Small intestine (tissue), 7 donors: ENCODE measurements at regions not wholly inside any gene's neighbourhood (a gene's known extent, or its start where the extent isn't known, plus 50 kb on each side); places are given as distances from the start of the nearest gene placed in this dataset.

ENCODE experiments used
- DNase-seq, 2 donors: peaks; one replicate each; pipeline versions ENCODE4 v3.0.0 to v3.0.0-alpha.2; 2013
- FAIRE-seq: peaks from 2 replicates; lab custom pipeline; 2012; peaks lifted over from hg19 to GRCh38; lab: Jason Lieb, UNC
- H3K27ac ChIP-seq, 3 donors: one replicate each; pipeline ENCODE4 v1.5.1; 2013; ENCODE audit warnings: low read length in 2 of 3, mild to moderate bottlenecking in 2 of 3, control low read depth in 1 of 3, inconsistent platforms in 1 of 3, low read depth in 1 of 3, moderate library complexity in 1 of 3
- H3K27me3 ChIP-seq, 3 donors: one replicate each; pipeline ENCODE4 v1.6.1; 2013; ENCODE audit warnings: low read length in 3 of 3, inconsistent platforms in 1 of 3; ENCODE audit not compliant: control insufficient read depth in 3 of 3, insufficient read depth in 3 of 3
- H3K36me3 ChIP-seq, 3 donors: one replicate each; pipeline ENCODE4 v1.6.1; 2013; ENCODE audit warnings: low read length in 3 of 3, inconsistent platforms in 1 of 3, low read depth in 1 of 3, mild to moderate bottlenecking in 1 of 3, moderate library complexity in 1 of 3; ENCODE audit not compliant: control insufficient read depth in 3 of 3, insufficient read depth in 2 of 3
- H3K4me1 ChIP-seq, 3 donors: one replicate each; pipeline ENCODE4 v1.6.1; 2013; ENCODE audit warnings: low read length in 2 of 3, inconsistent platforms in 1 of 3, low read depth in 1 of 3, mild to moderate bottlenecking in 1 of 3, moderate library complexity in 1 of 3; ENCODE audit not compliant: control insufficient read depth in 3 of 3, insufficient read depth in 2 of 3
- H3K4me3 ChIP-seq, 3 donors: one replicate each; pipeline ENCODE4 v1.5.1; 2013; ENCODE audit warnings: low read length in 3 of 3, control low read depth in 1 of 3, inconsistent platforms in 1 of 3, low read depth in 1 of 3, mild to moderate bottlenecking in 1 of 3, moderate library complexity in 1 of 3
- H3K9me3 ChIP-seq, 2 donors: one replicate each; pipeline ENCODE4 v1.6.1; 2013; ENCODE audit warnings: low read depth in 1 of 2, low read length in 1 of 2; ENCODE audit not compliant: control insufficient read depth in 2 of 2, insufficient read depth in 1 of 2
- WGBS, 3 donors: extraction: QIAGEN DNeasy Blood & Tissue Kit; methylation state at CpG; one replicate each; pipeline ENCODE4 v1.1.7; 2013; 5-methylcytosine and 5-hydroxymethylcytosine counted together
- donor health status: healthy with polysubstance abuse.
- donor health status: control.
- donor health status: control.
- donor health status: Bipolar disorder and iron deficiency.
- donor health status: healthy.

DNA sequence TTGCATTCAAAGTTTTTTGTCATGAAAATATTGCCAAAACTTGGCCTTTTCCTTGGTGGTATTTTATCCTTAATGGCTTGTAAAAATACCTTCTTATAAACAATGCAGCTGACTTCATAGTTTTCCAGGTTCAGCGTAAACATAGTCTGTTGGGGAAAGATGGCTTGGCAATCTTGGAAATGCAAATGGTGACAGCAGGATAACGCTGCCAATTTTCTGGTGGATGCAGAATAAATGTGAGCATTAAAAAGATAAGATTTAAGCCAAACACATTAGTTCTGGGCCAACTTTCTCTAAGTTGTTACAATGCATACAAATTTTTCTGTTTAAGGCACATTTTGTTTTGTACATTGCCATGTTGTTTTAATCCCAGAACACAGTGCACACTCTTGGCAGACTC lies 147.0 kb upstream of the POU1F1 start:
- Histone ChIP-seq H3K27ac (no peak overlapping the region), H3K4me1 (no peaks in the 10 kb centered on the region), H3K4me3 (no peak overlapping the region), H3K27me3 (no peaks in the 10 kb centered on the region), H3K36me3 (no peaks in the 10 kb centered on the region), H3K9me3 (no peaks in the 10 kb centered on the region)
- 82 to 88% (median 82%) methylated on average over 2 of the region's 2 CpGs for WGBS, 3 donors
- FAIRE-seq (no peak), DNase-seq (no peak)

- Histone ChIP-seq H3K27ac (no peak overlapping the region), H3K27me3 (no peaks in the 10 kb centered on the region), H3K4me3 (no peak overlapping the region), H3K36me3 (no peaks in the 10 kb centered on the region), H3K9me3 (no peaks in the 10 kb centered on the region), H3K4me1 (no peaks in the 10 kb centered on the region)
- DNase-seq (no peak), FAIRE-seq (no peak)
Observed at GRCh38 chr3:87422333-87422732, 145.9 kb upstream of the POU1F1 start.

- no peak for DNase-seq
- FAIRE-seq = no peak
- no peaks in the 10 kb centered on the region for H3K27me3 ChIP-seq
- no peak overlapping the region for H3K27ac ChIP-seq
- H3K9me3 ChIP-seq = no peaks in the 10 kb centered on the region
- no peaks in the 10 kb centered on the region for H3K4me1 ChIP-seq
- no peaks in the 10 kb centered on the region for H3K36me3 ChIP-seq
- no peak overlapping the region for H3K4me3 ChIP-seq
Observed at GRCh38 chr3:87420171-87420570, 143.8 kb upstream of the POU1F1 start.

- H3K4me1 ChIP-seq = no peaks in the 10 kb centered on the region
- no peak for DNase-seq
- H3K36me3 ChIP-seq = no peaks in the 10 kb centered on the region
- no peak overlapping the region for H3K27ac ChIP-seq
- H3K27me3 ChIP-seq = no peaks in the 10 kb centered on the region
- FAIRE-seq = no peak
- 24 to 50% (median 48%) methylated on average over 1 of the region's 1 CpG for WGBS, 3 donors
- H3K4me3 ChIP-seq = no peak overlapping the region
- no peaks in the 10 kb centered on the region for H3K9me3 ChIP-seq
Observed at GRCh38 chr3:87414271-87414670, 137.9 kb upstream of the POU1F1 start.

DNA sequence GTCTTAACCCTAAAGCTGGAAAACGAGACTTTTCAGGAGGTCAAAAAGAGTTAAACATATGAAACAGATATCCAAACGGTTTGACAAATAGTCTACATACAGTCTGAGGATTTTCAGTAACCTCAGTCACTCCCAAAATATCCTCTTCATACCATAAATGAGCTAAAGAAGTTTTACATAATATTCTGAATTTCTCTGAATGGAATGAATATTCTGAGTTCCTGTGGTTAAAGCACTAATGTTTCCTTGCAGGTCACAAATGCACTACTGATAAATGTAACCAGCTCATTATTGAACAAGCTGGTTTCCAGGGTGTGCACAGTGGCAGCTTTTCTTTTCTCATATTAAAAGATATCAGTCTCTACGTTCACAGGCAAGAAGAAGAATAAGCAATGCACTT lies 137.4 kb upstream of the POU1F1 start:
- H3K27ac ChIP-seq = no peak overlapping the region
- no peak for FAIRE-seq
- no peak for DNase-seq
- H3K36me3 ChIP-seq = no peaks in the 10 kb centered on the region
- H3K27me3 ChIP-seq = no peaks in the 10 kb centered on the region
- no peak overlapping the region for H3K4me3 ChIP-seq
- no peaks in the 10 kb centered on the region for H3K9me3 ChIP-seq
- H3K4me1 ChIP-seq = no peaks in the 10 kb centered on the region
- WGBS, 3 donors = 30 to 51% (median 34%) methylated on average over 3 of the region's 3 CpGs

DNA sequence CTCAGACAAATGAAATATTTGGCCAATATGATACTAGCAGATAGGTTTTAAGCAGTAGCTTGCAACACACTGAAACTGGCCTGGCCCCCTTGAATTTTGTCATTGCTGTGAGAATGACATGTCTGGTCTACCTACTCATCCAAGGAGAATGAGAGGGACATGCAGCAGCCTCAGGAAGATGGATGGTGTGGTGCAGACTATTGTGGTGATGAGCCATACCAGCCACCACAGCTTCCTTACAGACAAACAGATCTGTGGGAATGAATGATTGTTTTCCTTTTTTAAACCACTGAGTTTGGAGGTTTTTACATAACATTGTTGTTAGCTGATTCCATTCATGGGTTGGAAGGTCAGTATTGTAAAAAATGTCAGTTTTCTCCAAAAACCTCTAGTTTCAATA lies 133.7 kb upstream of the POU1F1 start:
- FAIRE-seq (no peak), DNase-seq (no peak)
- Histone ChIP-seq H3K27ac (no peak overlapping the region), H3K36me3 (no peaks in the 10 kb centered on the region), H3K27me3 (no peaks in the 10 kb centered on the region), H3K4me1 (no peaks in the 10 kb centered on the region), H3K9me3 (no peaks in the 10 kb centered on the region), H3K4me3 (no peak overlapping the region)

DNA sequence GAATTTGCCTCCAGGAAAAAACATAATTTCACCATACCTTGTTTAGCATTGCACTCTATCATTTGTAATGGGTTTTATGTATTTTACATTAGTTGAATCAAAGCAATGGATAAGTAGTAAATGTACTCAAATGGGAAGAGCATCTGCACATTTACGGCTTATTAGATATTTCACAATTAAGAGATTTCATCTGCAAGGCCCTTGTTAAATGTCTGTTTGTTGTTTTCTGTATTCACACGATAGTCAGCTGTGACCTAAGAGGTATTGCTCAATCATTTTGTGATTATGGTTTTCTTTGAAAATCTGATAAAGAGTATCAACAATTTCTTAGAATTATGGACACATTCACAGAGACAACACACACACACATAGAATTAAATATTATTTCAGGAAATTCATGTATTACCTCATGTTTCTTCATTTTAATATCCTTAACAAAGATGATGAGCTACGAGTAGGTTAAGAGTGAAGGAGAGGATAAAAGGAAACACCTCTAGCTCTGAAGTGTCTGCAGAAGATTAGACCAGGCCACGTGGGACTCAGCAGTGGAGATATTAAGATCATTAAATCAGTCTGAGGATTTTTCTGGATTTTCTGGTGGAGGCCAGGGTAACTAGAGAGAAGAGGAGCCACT lies 121.9 kb upstream of the POU1F1 start:
- Histone ChIP-seq H3K27ac (no peak overlapping the region), H3K36me3 (no peaks in the 10 kb centered on the region), H3K4me3 (no peak overlapping the region), H3K27me3 (no peaks in the 10 kb centered on the region), H3K9me3 (peaks cover 0 to 4% of the 10 kb centered on the region in 2 donors), H3K4me1 (no peaks in the 10 kb centered on the region)
- no peak for FAIRE-seq
- DNase-seq = no peak
- 34 to 65% (median 45%) methylated on average over 4 of the region's 4 CpGs for WGBS, 3 donors

DNA sequence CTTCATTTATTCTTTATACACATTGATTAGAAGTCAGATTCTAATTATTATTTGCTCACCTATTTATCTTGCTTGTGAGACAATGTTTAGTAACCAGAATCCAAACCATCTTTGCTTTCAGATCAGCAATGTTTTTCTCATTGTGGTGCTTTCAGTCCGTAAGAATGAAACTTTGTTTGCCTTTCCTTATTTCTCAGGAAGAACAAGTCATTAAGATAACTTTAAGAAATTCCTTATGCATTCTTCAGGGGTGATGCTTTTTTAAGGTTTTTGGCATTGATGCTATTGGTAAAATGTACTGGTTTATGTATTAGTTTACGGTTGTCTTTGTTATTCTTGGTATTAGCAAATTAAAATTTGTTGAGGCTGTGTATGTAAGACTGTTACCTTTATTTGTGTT lies 120.8 kb upstream of the POU1F1 start:
- Histone ChIP-seq H3K27me3 (no peaks in the 10 kb centered on the region), H3K4me3 (no peak overlapping the region), H3K4me1 (no peaks in the 10 kb centered on the region), H3K9me3 (peaks cover 0 to 4% of the 10 kb centered on the region in 2 donors), H3K36me3 (no peaks in the 10 kb centered on the region), H3K27ac (no peak overlapping the region)
- 58 to 79% (median 66%) methylated on average over 2 of the region's 2 CpGs for WGBS, 3 donors
- FAIRE-seq = no peak
- DNase-seq = no peak

GRCh38 chr3:87390821-87391220 lies 114.4 kb upstream of the POU1F1 start:
- Histone ChIP-seq H3K4me3 (no peak overlapping the region), H3K36me3 (no peaks in the 10 kb centered on the region), H3K27ac (no peak overlapping the region), H3K9me3 (peaks cover 0 to 2% of the 10 kb centered on the region in 2 donors), H3K4me1 (no peaks in the 10 kb centered on the region), H3K27me3 (no peaks in the 10 kb centered on the region)
- 63 to 85% (median 78%) methylated on average over 3 of the region's 3 CpGs for whole genome bisulfite sequencing, 3 donors
- DNase-seq (no peak), FAIRE-seq (no peak)
